GM21737 (cell line): ENCODE measurements at regions not wholly inside any gene's neighbourhood (a gene's known extent, or its start where the extent isn't known, plus 50 kb on each side); places are given as distances from the start of the nearest gene placed in this dataset.

Source experiments
- ATAC-seq: cut with Tn5 transposase; IDR thresholded peaks from one replicate; pipeline ENCODE4 v1.9.1; 2021; ENCODE audit warnings: mild to moderate bottlenecking, moderate library complexity; ENCODE audit not compliant: unreplicated experiment

DNA sequence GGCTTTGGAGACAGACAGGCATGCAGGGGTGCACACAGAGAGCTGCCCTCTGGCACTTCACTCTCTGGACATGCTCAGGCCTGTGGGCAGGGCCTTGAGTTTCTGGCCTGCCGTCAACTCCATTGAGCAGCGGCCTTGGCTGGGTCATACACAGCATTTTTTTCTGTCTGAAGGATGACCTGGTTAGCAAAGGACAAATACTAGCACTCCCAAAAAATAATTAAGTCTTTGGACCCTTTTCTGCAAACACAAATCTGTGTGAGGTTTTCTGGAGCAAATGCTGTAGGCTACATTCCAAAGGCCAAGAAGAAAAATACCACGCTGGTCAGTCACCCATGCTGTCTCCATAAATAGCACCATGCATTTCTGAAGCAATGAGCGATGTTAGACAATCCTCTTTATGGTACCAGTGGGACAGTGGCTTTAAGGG is 124.7 kb upstream of the CTAGE1 start:
- ATAC-seq: no peak

DNA sequence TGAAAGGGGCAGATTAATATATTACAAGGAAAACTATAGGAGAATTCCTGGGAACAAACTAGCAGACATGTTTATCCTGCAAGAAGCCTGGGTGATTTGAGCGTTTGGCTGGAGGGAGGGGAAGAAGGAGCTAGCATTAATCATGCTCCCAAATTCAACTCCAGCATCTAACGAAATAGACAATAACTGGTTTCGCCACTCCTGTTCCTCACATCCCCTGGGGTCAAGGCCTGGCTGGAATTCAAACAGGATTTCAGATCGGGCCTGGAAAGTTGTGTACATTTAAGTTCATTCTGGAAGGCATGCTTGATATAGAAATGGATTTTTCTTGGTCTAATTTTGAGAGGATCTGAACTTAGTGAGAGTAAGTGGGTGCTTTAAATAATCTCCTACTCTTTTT is 126.1 kb upstream of the CTAGE1 start:
- ATAC-seq: no peak

DNA sequence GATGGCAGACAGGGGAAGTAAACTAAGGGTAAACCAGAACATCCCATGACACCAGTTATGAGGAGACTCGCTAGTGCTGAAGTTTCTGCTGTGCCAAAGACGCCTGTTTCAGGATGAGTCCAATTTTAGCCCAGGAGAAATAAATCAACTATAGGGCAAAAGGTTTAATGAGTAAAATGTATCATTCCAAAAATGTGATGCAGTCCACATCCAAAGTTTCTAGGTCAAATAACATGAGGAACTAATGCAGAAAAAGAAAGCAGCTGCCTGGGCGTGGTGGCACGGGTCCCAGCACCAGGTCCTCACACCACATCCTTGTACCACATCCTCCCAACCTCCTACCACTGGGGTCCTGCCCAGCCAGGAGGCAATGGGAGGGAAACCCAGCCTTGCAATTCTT is 126.9 kb upstream of the CTAGE1 start:
- ATAC-seq: no peak

DNA sequence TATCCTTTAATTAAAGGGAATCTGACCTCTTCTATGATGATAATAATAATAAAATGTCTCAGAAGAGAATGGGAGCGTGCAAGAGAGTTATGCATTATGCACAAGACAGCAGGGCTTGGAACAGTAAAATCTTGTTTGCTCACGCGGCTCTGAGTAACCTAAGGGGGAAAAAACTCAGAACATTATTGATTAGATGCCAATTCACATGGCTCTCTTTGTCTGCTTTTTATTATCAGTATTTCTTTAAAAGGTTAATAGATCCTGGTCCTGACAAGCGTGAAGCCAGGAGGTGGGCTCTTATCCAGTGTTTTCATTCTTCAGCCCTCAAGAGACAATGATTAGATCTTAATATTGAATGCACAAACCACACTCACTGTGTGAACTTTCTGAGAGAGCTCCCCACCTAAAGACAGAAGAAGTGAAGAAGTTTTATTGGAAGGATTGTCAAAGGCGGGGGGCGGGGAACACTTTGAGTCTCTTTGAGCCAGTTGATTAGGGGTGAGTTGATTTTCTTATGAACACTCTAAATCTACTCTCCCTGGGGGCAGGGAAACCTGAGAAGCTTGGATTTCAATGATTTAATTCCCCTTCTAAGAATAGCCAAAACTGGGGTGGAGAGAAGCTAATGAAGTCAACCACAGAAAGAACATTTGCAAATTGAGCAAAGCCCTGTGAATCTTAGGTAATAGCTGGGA is 127.5 kb upstream of the CTAGE1 start:
- no peak for ATAC-seq

DNA sequence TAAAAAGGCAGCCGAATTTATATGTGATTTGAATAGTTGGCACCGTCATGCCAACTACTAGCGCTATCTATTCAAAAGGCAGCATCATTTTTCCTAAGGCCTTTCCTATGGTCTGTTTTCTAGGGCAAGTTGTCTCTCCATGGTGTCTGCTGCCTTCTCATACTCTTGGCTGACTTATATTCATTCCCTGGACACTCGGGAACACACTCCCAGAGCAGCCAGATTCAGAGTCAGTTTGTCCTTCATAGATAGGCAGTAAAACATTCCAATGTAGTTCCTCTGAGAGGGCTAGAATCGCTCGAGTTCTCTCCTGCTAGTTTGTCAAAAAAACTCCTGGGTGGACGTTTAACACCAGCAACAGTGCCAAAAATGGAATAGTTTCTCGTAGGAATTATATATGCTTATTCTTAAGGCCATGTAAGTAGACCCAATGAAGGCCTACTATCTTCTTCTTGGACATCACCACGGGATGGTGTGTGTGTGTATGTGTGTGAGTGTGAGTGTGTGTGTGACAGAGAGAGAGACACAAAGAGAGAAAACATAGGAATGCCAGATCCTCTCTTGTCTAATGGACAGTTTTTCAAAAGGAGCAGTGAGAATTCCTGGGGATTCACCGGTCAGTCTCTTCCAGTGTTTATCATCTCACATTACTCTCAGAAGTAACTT is 129.3 kb upstream of the CTAGE1 start:
- no peak for ATAC-seq

DNA sequence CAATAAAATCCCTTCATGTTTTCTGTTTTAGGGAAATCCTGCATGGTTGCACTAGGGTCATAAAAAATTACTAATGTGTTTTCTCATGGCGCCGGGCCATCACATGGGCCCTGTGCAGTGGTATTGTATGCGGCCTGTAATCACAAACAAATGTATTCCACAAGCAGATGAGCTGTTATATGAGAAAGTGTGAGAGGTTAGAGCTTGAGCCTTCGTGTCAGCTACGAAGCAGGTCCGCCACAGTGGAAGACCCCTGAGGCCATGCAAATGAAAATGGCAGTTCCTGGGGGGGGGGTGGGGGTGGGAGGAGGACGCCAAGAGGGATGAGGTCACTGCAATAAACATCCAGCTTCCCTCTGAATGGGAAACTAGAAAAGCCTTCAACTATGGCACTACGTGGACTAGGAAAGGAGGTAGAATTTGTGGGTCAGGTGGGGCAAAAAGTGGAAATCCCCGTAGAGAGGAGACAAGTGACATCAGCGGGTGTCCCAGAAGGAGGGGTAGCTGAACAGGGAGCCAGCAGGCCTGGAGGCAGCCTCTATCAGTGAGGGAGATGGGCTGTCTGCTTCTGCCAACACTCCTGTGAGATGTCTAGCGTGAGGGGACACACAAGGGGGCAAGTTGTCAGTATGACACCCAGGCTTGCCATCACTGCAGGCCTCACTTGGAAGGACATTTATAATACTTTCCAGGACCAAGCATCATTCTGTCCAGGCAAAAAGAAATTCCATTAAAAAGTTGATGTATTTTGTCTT is 130.3 kb upstream of the CTAGE1 start:
- no peak for ATAC-seq

DNA sequence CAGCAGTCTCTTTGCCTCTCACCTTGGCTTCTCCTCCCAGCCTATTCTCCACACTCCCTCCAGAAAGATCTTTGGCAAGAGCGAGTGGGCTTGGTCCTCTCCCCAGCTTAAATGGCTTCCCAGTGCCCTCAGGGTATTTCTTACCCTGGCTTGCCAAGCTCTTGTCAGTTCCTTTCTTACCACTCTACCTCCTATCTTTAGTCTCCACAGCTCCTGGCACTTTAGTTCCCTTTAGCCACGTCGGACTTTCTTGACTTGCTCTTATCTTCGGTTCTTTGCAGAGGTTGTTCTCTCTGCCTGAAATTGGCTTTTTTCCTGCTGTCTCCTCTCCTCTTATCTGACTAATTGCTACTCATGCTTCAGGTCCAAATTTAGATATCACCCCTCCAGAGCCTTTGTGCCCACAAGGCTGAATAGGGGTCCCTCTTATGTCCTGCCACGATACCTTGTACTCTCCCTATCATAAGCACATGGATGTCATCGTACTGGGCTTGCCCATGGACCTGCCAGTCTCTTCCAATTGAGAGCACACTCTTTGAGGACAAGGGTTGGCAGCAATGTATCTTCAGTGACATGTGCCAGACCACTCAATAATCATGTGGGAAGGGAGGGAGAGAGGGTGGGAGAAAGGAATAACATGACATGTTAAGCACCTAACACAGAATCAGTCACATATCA is 131.7 kb upstream of the CTAGE1 start:
- no peak for ATAC-seq

DNA sequence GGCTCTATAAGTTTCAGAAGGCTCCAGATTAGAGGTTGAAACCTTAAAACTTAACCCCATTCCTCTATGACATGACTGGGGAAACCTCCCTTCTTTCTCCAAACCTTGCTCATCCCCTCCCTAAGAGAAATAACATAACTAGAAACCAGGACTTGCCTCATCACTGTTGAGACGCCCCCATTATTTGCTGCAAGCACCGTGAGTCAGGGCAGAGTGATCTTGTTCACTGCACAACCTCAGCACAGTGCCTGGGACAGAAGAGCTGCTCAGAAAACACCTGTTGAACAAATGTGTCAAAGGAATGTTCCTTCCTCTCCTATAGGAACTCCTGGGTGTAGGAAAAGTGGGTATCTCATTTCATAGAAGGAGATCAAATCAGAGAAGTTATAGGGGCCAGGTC is 132.7 kb upstream of the CTAGE1 start:
- no peak for ATAC-seq

DNA sequence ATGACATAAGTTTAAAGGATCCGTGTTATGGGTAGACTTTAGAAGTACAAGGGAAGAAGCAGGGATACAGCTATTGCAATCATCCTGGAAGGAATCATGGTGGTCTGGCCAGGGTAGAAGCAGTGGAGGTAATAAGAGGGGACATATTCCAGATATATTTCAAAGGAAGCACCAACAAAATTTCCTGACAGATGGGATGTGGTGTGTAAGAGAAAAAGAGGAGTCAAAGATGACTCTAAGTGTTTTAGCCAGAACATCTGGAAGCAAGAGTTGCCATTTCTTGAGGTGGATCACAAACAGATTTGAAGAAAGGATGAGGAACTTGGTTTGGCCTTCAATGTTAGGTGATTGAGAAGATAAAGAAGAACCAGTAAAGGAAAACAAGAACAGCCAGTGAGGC is 133.1 kb upstream of the CTAGE1 start:
- no peak for ATAC-seq

DNA sequence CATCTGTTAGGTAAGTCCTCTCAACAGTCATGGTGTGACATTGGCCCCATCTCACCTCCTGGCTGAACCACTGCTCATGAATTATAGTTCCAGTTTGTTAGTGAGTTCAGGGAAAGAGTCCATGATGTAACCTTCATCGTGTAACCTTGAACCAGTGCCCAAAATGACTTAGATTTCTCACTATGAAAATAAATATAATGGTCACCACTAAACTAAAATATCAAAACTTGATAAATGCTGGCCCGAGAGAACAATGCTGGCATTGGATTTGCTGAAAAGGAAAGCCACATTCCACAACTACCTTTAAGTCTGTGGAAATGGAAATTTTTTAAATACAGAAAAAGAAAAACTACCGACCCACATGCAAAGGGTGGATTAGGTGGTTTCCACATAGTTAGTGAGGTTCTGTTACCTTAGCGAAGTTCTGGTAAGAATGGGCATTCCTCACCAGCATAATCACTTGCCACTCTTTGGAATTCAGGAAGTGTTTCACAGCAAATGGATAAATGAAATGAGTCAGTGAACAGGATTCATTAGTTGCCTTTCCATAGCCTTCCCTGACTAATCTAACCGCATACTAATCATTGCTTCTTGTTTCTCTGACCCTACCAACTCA is 133.9 kb upstream of the CTAGE1 start:
- ATAC-seq: no peak

DNA sequence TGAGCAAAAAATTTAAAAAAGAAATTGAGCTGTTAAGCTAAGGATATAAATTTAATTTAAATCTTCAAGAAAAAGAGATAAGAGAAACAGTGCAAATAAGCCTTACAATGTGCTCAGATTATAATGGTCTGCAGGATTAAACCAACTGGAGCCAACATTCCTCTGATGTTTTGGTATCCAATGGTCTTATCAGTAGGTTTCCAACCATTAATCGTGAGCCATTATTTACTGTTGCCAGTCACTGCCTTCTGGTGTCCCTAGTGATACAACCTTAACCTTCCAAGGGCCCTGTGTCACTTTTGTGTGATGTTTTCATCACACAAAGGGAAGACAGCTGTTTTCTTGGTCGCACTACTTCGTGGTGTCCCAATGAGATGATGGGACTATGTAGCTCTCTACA is 134.5 kb upstream of the CTAGE1 start:
- ATAC-seq: no peak

DNA sequence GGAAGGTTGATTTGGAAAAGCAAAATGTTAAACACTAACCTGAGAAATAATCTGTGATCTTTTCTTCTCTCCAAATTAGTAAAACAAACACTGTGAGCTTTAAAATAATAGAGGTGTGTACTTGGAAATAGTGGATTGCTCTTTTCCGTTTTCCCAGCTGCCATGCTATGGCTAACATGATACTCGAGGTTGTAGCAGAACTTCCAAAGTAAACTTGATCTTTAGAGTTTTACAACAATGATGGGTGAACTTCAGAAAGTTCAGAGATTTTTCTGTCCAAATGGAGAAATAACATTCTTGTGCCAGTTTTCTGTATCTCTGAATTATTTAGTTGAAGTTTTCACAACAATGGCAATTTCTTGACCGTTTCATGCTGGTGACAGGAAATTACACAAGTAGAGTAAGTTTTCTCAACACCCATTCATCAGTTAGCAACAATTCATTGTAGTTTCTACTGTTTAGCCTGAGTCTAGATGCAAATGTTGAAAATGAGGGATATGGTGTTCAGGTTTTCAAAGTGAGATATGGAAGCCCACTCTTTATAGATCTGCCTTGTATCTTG is 135.3 kb upstream of the CTAGE1 start:
- no peak for ATAC-seq

DNA sequence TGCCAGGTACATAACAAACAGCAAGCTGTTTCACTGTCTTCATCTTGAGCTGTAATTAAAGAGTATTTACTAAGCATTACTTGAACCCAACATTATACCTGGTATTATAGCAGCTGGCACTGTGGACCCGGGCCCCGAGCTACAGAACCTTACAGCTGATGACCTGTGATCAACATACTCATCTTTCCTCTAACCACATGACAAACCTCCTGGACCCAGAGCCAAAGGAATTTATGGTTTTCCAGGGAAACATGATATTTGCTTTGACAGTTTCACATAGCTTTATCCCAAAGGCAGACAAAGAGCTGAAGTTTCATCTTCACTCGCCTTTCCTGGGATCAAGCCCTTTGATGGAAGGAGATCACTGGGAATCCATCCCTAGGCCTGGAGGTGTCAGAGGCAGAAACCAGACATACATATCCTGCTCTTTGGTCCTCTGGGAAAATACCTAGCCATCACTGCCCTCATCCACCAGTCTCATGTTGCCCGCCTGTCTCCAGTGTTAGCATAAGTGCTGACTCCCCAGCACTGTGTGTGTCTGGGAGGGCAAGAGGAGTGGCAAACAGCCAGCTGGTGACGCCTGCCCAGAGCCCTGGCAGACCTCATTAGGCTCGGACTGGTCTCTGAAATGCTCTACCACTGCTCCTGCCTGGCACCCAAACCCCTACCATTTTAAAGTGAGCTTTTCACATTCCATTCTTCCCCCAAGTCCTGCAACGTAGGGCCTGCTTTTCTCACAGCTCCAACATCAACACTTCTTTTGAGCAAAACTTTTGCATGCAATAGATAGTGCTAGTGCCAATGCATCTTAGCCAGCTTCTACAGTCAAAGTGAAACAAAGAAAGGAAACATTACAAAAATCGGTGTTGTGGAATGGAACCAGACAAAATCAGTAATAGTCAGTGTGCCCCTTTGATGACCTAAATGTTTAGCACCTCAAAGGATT is 138.8 kb upstream of the CTAGE1 start:
- ATAC-seq: no peak

DNA sequence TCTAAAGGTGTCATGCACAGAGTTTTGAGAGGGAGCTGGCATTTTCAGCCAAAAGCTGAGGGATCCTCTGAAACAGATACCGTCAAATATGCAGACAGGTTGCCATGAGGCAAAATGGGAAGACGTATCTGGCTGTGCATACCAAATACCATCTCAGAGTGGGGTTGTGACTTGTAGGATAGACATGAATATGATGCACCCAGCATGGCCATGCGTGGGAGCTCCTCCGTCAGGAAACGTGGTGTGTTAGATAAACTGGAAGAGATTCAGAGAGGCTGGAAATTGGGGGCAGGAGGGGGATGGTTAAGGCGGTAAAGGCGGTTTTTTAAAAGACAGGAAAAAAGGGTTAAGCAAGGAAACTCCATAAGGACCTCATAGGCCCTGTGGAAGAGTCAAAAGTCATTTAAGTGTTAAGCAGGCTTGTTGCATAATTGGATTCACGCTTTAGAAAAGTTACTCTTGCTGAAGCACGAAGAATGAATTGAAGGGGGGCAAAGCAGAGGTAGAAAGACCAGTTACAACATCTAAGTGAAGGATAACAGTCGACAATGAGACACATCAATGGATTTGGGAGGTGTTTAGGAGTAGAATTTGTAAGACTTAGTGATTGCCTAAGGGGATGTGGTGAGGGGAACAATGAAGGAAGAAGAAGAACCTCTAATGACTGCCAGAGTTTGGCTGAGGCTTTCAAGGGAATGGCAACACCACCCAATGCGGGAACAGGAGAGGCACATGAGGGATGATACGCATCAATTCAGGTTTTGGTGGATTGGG is 139.6 kb upstream of the CTAGE1 start:
- no peak for ATAC-seq

DNA sequence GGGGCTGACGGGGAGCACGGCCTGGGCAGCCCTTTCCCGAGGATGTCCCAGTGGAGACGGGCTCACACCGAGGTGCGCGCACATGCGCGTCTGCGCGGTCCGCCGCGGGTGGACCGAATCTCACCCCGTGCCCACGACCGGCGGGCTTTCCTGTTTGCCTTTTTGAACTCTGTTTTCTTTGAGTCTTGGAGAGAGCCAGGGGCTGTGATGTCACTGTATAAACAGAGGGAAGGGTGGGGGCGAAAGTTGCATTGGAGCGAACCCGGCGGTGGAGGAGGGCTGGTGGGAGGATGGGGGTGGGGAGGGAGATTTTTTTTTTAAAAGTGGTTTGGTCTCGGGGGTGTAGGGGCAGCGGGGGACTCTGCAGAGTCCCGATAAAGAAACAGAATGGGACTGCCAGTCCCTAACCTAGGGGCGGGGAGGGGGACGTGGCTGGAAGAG is 141.2 kb upstream of the CTAGE1 start:
- ATAC-seq: no peak

DNA sequence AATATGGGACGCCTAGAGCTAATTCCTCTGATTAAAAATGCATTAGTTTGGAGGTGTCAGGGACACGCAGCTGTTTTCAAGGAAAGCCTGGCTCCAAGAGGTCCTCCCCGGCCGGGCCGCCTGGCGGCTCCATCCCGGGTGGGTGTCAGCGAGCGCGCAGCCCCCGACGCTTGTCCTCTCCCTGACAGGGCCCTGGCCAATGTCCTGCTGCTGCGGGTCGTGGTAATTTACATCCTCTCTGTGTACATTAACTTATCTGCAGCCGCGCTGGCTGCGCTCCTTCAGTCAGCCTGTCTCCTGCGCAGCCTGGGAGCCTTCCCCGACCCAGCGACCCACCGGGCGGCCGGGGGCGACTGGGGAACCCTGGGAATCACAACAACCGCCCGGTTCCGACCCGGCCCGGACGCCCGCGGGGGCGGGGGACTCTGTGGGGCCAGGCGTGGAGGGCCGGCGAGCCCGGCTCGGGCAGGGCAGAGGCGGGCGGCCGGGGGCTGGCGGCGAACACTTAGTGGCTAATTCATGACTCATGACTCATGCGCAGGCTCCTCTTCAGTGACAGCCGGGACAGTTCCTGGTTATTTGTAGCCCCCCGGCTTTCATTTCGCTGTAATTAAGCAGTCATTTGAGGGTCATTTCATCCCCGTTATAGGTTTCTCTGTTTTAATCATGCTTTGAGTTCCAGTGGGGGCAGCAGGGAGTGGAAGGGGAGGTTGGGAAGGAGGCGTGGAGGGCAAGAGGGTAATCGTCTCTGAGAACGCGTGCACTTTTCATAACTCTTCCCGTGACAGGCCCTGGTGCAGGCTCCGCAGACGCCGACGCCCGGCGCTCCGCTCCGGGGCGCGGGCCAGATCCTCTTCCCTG is 141.9 kb upstream of the CTAGE1 start:
- no peak for ATAC-seq

DNA sequence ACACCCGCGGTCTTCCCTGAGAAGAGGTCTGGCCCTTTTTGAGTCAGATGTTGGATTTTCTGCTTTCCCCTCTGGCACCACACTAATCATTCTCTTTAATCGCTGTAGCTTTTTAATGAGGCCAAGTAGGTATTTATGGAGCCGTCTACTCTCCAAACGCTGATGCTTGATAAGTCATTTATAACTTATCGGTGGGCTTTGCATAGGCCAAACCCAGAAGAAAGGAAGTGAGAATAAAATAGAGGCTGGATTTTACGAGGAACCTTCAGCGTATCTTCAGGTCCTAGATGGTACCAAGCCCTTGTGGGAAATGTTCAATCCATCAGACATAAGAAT is 142.5 kb upstream of the CTAGE1 start:
- no peak for ATAC-seq

DNA sequence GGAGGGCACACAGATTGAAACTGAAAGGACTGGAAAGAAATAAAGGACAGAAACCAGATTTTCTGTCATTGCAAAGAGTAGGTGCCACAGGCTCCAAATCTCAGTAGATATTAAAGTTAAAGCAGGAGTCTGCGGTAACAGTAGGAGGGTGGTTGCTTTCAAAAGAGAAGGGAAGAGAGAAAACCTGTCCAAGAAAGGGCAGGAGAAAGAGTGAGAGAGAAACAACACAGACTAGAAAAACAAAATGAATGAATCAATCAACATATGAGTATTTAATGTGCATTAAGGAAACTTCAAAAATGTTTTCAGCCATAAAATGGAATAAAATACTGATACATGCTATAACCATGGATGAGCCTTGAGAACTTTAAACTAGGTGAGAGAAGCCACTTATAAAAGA is 143.1 kb upstream of the CTAGE1 start:
- no peak for ATAC-seq
